Stomach (tissue), 8 donors: ENCODE measurements at regions not wholly inside any gene's neighbourhood (a gene's known extent, or its start where the extent isn't known, plus 50 kb on each side); places are given as distances from the start of the nearest gene placed in this dataset.
"Not testable (repeated sequence)": the region's sequence is repeated elsewhere in the genome, so short reads cannot be mapped to it uniquely, and the experiment has no call there.

Experiments
- DNase-seq, 2 donors: peaks; one replicate each; pipeline versions ENCODE4 v3.0.0 to v3.0.0-alpha.2; 2013 to 2019
- H3K27ac ChIP-seq, 5 donors: fragments of 200-600 bp in 4 of 5; sonication (generic) in 4 of 5; one replicate each; pipeline ENCODE4 v1.5.1; 2013 to 2019; ENCODE audit warnings: mild to moderate bottlenecking in 1 of 5, moderate library complexity in 1 of 5
- H3K27me3 ChIP-seq, 3 donors: fragments of 200-600 bp; sonication (generic); one replicate each; pipeline ENCODE4 v1.5.1; 2017 to 2019; ENCODE audit warnings: mixed run types in 1 of 3
- H3K36me3 ChIP-seq, 4 donors: fragments of 200-600 bp; sonication (generic); 1 replicate in 3 of 4; 2 replicates in 1 of 4; pipeline ENCODE4 v1.5.1; 2016 to 2019
- H3K4me1 ChIP-seq, 4 donors: fragments of 200-600 bp; sonication (generic); one replicate each; pipeline ENCODE4 v1.5.1; 2016 to 2019
- H3K4me3 ChIP-seq, 4 donors: fragments of 200-600 bp; sonication (generic) in 3 of 4; one replicate each; pipeline ENCODE4 v1.5.1; 2016 to 2019; ENCODE audit warnings: mild to moderate bottlenecking in 1 of 4
- H3K9me3 ChIP-seq, 4 donors: fragments of 200-600 bp; sonication (generic); one replicate each; pipeline ENCODE4 v1.5.1; 2016 to 2019
- EP300 ChIP-seq: sonication (generic); formaldehyde crosslinking; IDR thresholded peaks from one replicate; pipeline ENCODE4 v1.6.1; 2017; ENCODE audit warnings: antibody characterized with exemption
- POLR2A ChIP-seq, 4 donors: fragments of 450-650 bp; IDR thresholded peaks; one replicate each; pipeline ENCODE4 v1.6.1; 2016; ENCODE audit warnings: antibody characterized with exemption in 4 of 4, control low read depth in 2 of 4, mild to moderate bottlenecking in 1 of 4, moderate library complexity in 1 of 4
- POLR2AphosphoS5 ChIP-seq, 3 donors: sonication (generic); formaldehyde crosslinking; IDR thresholded peaks; one replicate each; pipeline ENCODE4 v1.6.1; 2016; ENCODE audit warnings: antibody characterized with exemption in 3 of 3
- WGBS, 5 donors: extraction: QIAGEN DNeasy Blood & Tissue Kit in 3 of 5; methylation state at CpG; one replicate each; pipeline versions ENCODE4 v1.1.5 to v1.1.7; 2013 to 2018; 5-methylcytosine and 5-hydroxymethylcytosine counted together
- intact Hi-C: fragments of 100-400 bp; cut with DNase I; formaldehyde crosslinking; loops from one replicate; pipeline ENCODE4 v1.15.1; 2023; ENCODE audit warnings: low total_unique reads
- TF ChIP-seq, protein P1 (sequence below), 7 experiments: fragments of 450-650 bp in 4 of 7; fragments of 200-600 bp in 3 of 7; sonication (generic) in 3 of 7; IDR thresholded peaks; one replicate each; pipeline ENCODE4 v1.5.1; 2016 to 2019; ENCODE audit warnings: antibody characterized with exemption in 7 of 7, control low read depth in 2 of 7, mild to moderate bottlenecking in 1 of 7
- donor health status: healthy with polysubstance abuse.
- donor health status: Bipolar disorder and iron deficiency.
- donor health status: healthy.

DNA sequence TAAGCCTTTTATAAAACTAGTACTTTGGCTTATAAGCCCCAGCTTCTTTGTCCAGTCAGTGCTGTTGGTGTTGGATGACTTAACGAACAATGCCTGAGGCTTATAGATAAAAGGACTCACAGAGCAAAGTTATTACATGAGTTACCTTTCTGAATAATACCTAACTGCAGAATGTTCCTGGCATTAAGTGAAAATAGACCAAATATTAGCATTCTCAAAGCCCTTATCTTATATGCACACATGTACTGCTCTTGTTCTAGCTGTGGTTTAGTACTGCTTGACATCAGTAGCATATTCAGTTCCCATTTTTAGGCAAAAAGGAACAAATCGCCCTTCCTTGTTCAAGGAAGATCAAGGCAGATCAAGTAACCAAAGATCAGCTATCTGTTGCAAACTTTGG is 131.6 kb downstream of the ZNF330 start:
- TF ChIP-seq, protein P1, sequence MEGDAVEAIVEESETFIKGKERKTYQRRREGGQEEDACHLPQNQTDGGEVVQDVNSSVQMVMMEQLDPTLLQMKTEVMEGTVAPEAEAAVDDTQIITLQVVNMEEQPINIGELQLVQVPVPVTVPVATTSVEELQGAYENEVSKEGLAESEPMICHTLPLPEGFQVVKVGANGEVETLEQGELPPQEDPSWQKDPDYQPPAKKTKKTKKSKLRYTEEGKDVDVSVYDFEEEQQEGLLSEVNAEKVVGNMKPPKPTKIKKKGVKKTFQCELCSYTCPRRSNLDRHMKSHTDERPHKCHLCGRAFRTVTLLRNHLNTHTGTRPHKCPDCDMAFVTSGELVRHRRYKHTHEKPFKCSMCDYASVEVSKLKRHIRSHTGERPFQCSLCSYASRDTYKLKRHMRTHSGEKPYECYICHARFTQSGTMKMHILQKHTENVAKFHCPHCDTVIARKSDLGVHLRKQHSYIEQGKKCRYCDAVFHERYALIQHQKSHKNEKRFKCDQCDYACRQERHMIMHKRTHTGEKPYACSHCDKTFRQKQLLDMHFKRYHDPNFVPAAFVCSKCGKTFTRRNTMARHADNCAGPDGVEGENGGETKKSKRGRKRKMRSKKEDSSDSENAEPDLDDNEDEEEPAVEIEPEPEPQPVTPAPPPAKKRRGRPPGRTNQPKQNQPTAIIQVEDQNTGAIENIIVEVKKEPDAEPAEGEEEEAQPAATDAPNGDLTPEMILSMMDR (IDR thresholded peaks at IDR 0.05): no peak
- no peak for TF ChIP-seq EP300
- TF ChIP-seq POLR2A (IDR thresholded peaks at IDR 0.05): no peak
- TF ChIP-seq POLR2AphosphoS5 (IDR thresholded peaks at IDR 0.05): no peak
- 26 to 70% (median 53%) methylated on average over 2 of the region's 2 CpGs for WGBS, 5 donors
- H3K36me3 ChIP-seq: no peaks in the 10 kb centered on the region
- peaks cover 5 to 43% (median 15%) of the 10 kb centered on the region in 4 donors for H3K4me1 ChIP-seq
- no peak overlapping the region for H3K4me3 ChIP-seq
- DNase-seq: no peak
- H3K9me3 ChIP-seq: no peaks in the 10 kb centered on the region
- no peaks in the 10 kb centered on the region for H3K27me3 ChIP-seq
- intact Hi-C loops: no loop called here
- peak overlapping the region in 2 of 5 donors; percentile 14 to 15 for H3K27ac ChIP-seq

DNA sequence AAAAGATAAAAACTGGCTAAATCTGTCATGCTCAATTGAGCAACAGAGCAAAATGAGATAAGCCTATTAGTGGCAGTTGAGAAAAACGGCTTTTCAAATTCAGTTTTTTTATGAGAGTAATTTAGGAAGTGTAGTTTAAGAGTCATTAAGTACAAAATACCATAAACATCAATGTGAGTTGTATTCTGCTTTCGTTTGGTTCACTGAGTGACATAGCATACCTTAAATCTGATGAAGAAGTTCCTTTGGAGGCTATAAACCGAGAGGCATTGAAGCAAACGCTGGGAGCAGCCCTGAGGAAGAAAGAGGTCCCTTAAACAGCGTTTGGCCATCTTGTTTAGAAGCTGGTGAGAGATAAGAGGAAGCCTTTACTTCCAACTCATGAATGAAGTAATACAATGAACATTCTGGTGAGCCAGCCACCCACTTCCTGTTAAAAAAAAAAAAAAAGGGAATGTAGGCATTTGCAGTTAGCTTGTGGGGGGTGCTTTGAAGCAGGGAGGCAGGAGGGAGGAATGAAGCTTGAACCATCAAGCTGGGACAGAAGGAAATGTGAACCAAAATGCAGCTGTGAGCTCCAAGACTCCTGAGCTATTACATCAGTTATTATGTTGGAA is 132.3 kb downstream of the ZNF330 start:
- no peaks in the 10 kb centered on the region for H3K9me3 ChIP-seq
- peaks cover 5 to 37% (median 13%) of the 10 kb centered on the region in 4 donors for H3K4me1 ChIP-seq
- DNase-seq: peak in 1 of 2 donors; percentile 20
- H3K36me3 ChIP-seq: no peaks in the 10 kb centered on the region
- 33 to 40% (median 36%) methylated on average over 5 of the region's 5 CpGs for WGBS, 5 donors
- H3K27ac ChIP-seq: peak overlapping the region in 2 of 5 donors; percentile 14 to 15
- TF ChIP-seq POLR2AphosphoS5 (IDR thresholded peaks at IDR 0.05) (no peak), POLR2A (IDR thresholded peaks at IDR 0.05) (no peak), EP300 (no peak)
- TF ChIP-seq, protein P1 (IDR thresholded peaks at IDR 0.05): no peak
- H3K4me3 ChIP-seq: no peak overlapping the region
- no peaks in the 10 kb centered on the region for H3K27me3 ChIP-seq
- intact Hi-C loops: no loop called here

DNA sequence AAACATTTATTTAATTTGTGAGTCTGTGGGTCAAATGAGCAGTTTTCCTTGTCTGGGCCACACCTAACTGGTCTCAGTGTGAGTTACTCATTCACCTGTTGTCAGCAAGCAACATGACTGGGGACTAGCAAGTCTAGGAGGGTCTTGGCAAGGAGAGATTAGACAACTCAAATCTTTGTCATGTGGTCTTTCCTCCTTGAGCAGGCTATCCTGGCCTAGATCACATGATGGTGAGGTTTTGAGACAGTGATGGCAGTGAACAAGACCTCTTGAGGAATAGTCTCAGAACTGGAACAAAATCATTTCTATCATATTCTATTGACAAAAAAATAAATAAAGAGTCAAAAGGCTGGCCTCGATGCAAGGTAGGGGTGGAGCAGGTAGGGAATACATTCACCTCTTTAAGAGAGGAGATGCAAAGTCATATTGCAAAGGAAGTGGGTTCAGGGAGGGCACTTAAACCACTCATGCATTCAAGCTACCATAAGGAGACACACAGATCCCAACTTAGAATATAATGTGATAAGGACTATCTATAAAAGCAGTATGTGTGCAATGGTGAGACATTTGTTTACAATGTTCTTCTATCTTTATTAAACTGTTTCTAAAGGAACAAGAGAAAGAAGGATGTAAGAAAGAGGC is 135.7 kb downstream of the ZNF330 start:
- WGBS, 5 donors: 29 to 52% (median 42%) methylated on average over 1 of the region's 1 CpG
- TF ChIP-seq POLR2AphosphoS5 (IDR thresholded peaks at IDR 0.05): no peak
- TF ChIP-seq, protein P1 (IDR thresholded peaks at IDR 0.05): no peak
- TF ChIP-seq EP300: no peak
- TF ChIP-seq POLR2A (IDR thresholded peaks at IDR 0.05): no peak

DNA sequence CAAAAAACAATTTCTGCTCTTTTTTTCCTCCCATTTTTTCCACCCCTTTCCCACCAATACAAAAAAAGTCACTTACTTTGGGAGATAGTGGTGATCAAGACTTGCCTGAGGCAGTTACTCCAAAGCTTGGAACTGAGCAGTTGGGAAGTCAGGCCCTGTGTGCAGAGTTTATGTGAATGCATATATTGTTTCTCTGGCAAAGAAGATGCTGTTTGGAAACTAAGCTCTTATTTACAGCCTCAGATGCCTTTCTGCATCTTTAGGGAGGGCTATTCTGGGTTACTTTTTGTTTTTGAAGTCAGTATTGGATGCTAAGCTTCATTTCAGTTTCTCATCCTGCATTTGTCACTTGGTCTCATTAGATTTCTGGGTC is 136.3 kb downstream of the ZNF330 start:
- no peaks in the 10 kb centered on the region for H3K27me3 ChIP-seq
- H3K4me3 ChIP-seq: no peak overlapping the region
- H3K27ac ChIP-seq: no peak overlapping the region
- intact Hi-C loops: no loop called here
- TF ChIP-seq POLR2A (IDR thresholded peaks at IDR 0.05): no peak
- TF ChIP-seq, protein P1 (IDR thresholded peaks at IDR 0.05): no peak
- no peak for TF ChIP-seq EP300
- TF ChIP-seq POLR2AphosphoS5 (IDR thresholded peaks at IDR 0.05): no peak
- H3K36me3 ChIP-seq: no peaks in the 10 kb centered on the region
- peaks cover 0 to 12% (median 2%) of the 10 kb centered on the region in 4 donors for H3K4me1 ChIP-seq
- DNase-seq: no peak
- peaks cover 0 to 9% (median 0%) of the 10 kb centered on the region in 4 donors for H3K9me3 ChIP-seq

More for the DNA sequence above, 135.7 kb downstream of the ZNF330 start:
- no peak for DNase-seq
- no peak overlapping the region for H3K27ac ChIP-seq
- peaks cover 0 to 4% (median 0%) of the 10 kb centered on the region in 4 donors for H3K9me3 ChIP-seq
- intact Hi-C loops: no loop called here
- H3K27me3 ChIP-seq: no peaks in the 10 kb centered on the region
- H3K4me1 ChIP-seq: peaks cover 0 to 12% (median 2%) of the 10 kb centered on the region in 4 donors
- H3K36me3 ChIP-seq: no peaks in the 10 kb centered on the region
- H3K4me3 ChIP-seq: no peak overlapping the region

DNA sequence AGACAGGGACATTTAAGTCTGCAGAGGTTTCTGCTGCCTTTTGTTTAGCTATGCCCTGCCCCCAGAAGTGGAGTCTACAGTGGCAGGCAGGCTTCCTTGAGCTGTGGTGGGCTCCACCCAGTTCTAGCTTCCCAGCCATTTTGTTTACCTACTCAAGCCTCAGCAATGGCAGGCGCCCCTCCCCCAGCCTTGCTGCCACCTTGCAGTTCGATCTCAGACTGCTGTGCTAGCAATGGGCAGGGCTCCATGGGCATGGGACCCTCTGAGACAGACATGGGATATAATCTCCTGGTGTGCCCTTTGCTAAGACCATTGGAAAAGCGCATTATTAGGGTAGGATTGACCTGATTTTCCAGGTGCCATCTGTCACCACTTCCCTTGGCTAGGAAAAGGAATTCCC is 147.5 kb downstream of the ZNF330 start:
- H3K9me3 ChIP-seq, intact Hi-C loops, H3K27ac ChIP-seq, H3K4me3 ChIP-seq, H3K4me1 ChIP-seq, H3K36me3 ChIP-seq, DNase-seq, H3K27me3 ChIP-seq: not testable (repeated sequence)
- 81 to 100% (median 89%) methylated on average over 3 of the region's 3 CpGs for WGBS, 5 donors
